HCT116 (cell line): ENCODE measurements at regions not wholly inside any gene's neighbourhood (a gene's known extent, or its start where the extent isn't known, plus 50 kb on each side); places are given as distances from the start of the nearest gene placed in this dataset.

Experiments used
- CEBPB ChIP-seq: IDR thresholded peaks from 2 replicates; pipeline ENCODE4 v1.6.1; 2012; ENCODE audit warnings: low read depth
- CTCF ChIP-seq, 3 experiments: fragments of 200-600 bp in 1 of 3; sonication (generic) in 1 of 3; IDR thresholded peaks in 2 of 3; conservative IDR thresholded peaks in 1 of 3; 2 replicates each; pipeline ENCODE4 v1.5.1; 2012 to 2017; ENCODE audit warnings: low read depth in 2 of 3, low read length in 2 of 3, antibody characterized with exemption in 1 of 3, borderline replicate concordance in 1 of 3, control low read depth in 1 of 3, mild to moderate bottlenecking in 1 of 3, mixed read lengths in 1 of 3, mixed run types in 1 of 3, moderate library complexity in 1 of 3; ENCODE audit not compliant: insufficient read depth in 1 of 3
- JUND ChIP-seq: IDR thresholded peaks from 2 replicates; pipeline ENCODE4 v1.6.1; 2012
- REST ChIP-seq: IDR thresholded peaks from 2 replicates; pipeline ENCODE4 v1.6.1; 2012; ENCODE audit warnings: low read depth
- TCF7L2 ChIP-seq: IDR thresholded peaks from 2 replicates; pipeline ENCODE4 v1.7.0; 2011; ENCODE audit warnings: borderline replicate concordance, inconsistent platforms; ENCODE audit not compliant: insufficient read depth, insufficient read length; ENCODE audit errors: extremely low read depth
- YY1 ChIP-seq: IDR thresholded peaks from 2 replicates; pipeline ENCODE4 v1.6.1; 2011; ENCODE audit warnings: low read length, low read depth, moderate library complexity, mild to moderate bottlenecking; ENCODE audit not compliant: insufficient replicate concordance; ENCODE audit errors: extremely low read depth
- TF ChIP-seq, protein P1 (sequence below): IDR thresholded peaks from 2 replicates; pipeline ENCODE4 v1.6.1; 2012

DNA sequence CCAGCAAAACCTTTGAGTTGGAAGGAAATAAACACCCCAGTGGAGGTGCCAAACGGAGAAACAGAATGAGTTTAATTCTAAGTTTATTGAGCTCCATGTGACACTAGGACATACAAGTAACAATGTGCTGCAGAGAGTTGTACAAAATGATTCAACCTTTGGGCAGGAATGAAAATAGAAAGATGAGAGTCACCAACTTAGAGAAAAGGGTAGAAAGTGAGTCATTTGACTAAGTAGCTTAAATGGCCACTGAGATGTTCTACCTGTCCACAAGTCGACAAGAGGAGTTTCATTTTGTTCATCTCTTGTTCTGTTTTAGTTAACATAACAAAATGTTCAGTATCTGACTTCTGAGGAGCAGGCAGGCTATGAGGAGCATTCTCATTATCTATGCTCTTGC is 284.7 kb downstream of the NR2F1-AS1 start:
- TF ChIP-seq CTCF (IDR thresholded peaks at IDR 0.05 in 2 of 3, conservative IDR thresholded peaks at IDR 0.05 in 1 of 3; ENCODE audit: borderline replicate concordance in 1 of 3, insufficient read depth in 1 of 3, low read depth in 2 of 3, low read length in 2 of 3): no peak
- TF ChIP-seq TCF7L2: no peak
- TF ChIP-seq YY1: no peak
- TF ChIP-seq, protein P1, sequence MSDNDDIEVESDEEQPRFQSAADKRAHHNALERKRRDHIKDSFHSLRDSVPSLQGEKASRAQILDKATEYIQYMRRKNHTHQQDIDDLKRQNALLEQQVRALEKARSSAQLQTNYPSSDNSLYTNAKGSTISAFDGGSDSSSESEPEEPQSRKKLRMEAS: no peak
- no peak for TF ChIP-seq CEBPB
- TF ChIP-seq JUND: no peak
- TF ChIP-seq REST: no peak
